ENCODE measurements at regions not wholly inside any gene's neighbourhood (a gene's known extent, or its start where the extent isn't known, plus 50 kb on each side); places are given as distances from the start of the nearest gene placed in this dataset.
"Not testable (repeated sequence)": the region's sequence is repeated elsewhere in the genome, so short reads cannot be mapped to it uniquely, and the experiment has no call there.

DNA sequence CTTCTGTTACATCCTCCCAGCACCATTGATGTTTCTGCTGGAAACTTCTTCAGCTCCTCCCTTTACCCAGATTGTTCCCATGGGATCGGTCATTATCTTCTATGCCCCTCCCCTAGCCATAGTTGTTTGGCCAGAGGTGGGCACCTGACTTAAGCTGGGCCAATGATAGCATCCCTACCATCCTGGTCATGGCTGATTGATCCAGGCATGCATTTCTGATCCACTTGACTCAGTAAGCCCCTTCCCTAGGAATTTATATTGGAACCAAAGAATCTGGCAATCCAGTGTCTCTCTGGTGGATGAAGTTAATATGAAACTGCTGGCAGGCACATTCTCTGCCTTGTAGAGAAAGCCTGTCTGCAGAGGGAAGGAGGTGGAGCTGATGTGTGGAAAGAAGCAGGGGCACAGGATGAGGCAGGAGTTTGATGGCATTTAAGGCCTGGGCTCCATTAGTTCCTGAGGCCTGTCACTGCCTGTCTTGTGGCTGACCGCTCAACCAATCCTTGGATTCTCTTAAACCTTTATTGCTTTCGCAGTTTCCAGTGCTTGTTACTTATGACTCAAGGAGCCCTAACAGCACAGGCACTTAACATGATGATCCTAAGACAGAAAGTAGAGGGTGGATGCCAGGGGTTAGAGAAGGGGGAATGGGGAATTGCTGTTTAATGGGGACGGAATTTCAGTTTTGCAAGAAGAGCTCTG is 152.4 kb downstream of the ABCC12 start:
- DNase-seq (ENCODE audit: low spot score) = no peak

DNA sequence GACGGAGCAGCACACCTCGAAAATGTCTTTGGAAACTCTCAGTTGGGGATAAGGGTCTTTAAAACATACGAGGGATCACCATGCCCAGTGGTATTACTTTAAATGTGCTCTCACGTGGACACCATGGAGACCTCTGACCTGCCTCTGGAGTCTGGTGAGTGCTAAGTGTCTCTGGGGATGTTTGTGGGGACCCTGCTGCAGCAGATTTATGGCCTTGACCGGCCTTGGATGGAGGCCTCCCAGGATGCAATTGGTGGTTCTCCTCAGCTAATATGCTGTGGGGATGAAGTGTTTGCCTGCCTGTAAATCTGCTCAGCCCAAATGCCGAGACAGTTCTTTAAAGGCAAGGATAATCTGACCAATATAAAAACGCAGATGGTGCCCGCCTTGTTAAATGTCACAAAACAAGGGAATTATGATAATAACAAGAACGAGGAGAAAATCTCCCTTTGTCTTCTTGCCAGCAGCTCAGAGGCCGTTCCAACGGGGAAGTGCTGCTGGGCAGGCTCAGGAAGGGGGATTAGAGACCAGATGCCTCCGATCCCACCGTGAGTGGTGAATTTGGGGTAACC is 154.4 kb downstream of the ABCC12 start:
- DNase-seq (ENCODE audit: low spot score) = no peak

DNA sequence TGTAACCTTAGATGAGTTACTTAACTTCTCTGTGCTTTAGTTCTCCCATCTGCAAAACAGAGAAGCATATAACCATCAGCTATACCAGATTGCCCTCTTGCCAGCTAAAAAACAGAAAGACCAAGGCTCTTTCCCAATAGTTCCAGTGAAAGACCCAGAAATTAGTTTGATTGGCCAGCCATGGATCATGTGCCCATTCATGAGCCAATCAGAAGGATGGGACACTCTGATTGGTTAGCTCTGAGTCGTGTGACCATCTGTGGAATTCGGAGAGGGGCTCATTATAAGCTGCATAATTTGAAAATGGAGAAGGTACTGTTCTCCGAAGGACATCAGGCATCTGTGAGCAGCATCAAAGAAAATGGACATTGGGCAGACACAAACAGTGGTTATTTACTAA is 155.2 kb downstream of the ABCC12 start:
- DNase-seq (ENCODE audit: low spot score) = no peak

DNA sequence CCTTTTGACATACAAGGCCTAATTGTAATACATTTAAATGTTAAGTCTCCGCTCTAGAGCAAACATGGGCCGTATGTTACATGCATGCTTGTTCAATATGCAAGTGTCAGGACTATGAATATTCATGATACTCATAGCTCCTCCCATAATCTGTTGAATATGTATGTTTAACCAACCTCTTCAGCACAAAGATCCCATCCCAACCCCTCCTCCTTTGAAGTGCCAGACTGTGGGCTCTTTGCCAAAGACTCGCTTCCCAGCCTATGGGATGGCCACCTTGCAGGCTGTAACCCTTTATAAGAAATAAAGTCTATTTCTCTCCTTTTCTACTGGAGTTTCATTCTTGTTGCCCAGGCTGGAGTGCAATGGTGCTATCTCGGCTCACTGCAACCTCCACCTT is 156.2 kb downstream of the ABCC12 start:
- DNase-seq (ENCODE audit: low spot score) = no peak

DNA sequence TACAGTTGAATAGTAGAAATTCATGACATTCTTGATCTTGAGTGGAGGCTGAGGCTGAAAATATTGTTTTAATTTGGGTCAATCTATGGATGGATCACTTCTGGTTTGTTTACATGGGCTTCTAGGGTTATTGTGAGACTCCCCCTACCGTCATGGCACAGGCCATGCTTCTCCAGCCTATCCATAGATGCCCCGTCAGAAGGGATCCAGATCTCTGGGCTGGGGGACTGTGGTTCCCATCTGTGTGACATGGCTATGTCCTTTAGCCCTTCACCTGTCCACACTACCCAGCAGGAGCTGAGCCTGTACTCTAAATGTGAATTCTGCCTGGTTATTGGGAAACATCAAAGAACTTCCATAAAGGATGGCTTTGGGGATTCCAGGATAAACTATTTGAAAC is 160.4 kb downstream of the ABCC12 start:
- DNase-seq (ENCODE audit: low spot score) = no peak

DNA sequence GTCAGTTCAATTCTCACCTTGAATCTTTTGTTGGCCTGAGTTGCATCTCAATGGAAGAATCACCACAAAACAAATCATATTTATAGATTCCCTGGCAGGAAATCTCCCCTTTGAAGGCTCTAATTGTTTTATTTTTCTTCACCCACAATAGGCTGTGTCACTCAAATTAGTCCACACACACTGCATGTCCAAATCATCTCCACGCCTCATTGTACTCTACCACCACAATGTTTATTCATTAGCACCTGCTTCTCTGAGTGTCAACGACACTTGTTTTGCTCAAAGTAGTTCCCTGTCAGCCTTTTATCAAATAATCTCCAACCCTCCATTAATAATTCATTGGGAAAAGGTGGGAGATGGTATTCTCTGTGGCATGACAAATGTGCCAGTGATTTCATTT is 164.3 kb downstream of the ABCC12 start:
- DNase-seq (ENCODE audit: low spot score) = no peak

DNA sequence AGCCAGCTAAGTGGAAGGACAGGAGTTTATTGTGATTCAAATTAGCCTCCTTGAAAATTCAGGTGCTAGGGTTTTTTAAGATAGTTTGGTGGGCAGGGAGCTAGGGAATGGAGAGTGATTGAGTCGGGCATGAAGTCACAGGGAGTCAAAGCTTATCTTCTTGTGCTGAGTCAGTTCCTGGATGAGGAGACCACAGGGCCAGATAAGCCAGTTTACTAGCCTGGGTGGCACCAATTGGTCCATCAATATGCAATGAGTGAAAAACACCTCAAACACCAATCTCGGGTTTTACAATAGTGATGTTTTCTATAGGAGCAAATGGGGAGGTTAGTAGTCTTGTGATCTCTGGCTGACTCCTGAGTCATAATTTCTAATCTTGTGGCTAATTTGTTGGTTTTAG is 165.1 kb downstream of the ABCC12 start:
- no peak for DNase-seq (ENCODE audit: low spot score)

DNA sequence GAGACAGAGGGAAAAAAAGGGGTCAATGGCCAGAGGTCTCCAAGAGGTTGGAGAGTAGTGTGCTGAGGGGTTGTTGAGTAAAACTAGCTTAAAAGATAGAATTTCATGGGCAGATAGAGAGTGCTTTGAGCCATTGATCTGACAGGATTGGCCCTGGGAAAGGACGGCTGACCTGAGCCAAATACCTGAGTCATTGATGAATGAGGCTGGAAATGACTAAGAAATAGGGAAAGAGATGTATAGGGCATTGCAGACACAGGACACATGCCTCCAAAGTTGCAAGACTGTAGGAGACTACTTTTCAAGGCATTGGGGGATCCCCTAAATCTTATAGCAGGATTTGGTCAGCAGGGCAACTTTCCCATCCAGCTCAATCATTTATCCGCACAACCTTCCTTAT is 168.7 kb downstream of the ABCC12 start:
- DNase-seq (ENCODE audit: low spot score) = no peak

DNA sequence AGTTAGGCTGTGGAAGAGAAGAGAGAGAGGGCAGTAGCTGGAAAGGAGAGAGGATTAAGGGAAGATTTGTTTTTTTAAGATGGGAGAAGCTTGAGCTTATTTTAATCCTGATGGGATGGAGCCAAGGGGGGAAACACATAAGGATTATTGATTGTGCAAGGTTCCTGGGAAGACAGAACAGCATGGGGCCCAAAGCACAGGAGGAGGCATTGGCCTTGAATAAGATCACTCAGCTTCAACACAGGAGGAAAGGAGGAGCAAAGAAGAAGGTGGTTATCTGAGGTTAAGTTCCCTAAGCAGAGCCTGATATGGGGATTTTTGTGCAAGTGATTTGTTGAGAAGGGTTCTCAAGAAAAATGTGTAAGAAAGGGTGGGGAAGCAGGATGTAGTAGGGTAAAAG is 169.8 kb downstream of the ABCC12 start:
- DNase-seq (ENCODE audit: low spot score) = no peak

DNA sequence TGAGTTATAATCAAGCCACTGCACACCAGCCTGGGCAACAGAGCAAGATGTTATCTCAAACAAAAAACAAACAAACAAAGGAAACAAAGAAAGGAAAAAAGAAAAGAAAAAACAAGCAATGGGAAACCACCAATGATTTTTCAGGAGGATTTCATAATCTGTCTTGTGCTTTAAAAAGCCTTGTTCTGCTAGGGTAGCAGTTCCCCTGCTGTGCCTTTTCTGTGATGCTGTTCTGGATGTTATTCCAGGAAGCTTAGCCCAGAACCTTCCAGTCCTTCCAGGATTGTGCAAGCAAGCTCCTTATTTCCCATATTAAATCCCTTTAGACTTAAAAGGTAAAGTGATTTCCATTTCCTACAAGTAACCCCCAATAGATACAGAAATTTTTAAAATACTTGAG is 171.1 kb downstream of the ABCC12 start:
- no peak for DNase-seq (ENCODE audit: low spot score)

DNA sequence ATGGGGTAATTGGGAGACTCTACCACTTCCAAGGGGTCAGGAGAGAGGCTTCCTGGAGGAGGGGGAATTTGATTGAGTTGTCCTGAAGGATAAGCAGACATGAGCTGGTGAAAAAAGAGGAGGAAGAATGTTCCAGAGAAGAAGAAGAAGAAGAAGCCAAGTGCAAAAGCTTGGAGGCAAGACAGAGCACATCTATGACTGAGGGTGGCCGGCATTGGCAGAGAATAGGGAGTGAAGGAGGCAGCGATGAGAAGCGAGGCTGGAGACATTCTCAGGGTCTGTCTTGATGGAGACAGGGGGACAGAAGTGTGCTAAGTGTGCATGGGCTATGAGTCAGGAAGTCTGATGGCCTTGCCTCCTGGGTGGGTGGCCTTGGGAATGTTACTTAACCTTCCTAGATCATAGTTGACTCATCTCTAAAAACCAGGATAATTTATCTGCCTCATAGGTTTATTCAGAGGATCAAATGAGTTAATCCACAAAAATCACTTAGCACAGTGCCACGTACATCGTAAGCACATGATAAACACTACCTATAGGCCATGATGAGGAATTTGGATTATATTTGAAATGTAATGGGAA is 171.7 kb downstream of the ABCC12 start:
- no peak for DNase-seq (ENCODE audit: low spot score)

DNA sequence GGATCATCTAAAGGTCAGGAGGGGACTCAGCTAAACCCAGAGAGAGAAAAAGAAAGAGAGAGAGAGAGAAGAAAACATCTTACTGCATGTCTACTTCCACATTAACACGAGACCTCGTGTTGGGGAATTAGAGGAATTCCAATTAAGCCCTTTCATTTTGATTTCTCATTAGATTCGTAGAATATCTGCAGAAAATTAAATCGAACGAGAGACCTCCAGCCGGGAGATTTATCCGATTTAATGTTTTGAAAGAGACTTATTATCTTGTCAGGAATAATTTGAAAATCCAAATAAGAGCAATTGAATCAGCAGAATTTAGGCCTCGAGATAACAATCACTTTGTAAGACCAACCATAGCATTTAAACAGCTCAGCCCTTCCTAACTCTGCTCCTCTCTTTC is 175.6 kb downstream of the ABCC12 start:
- no peak for DNase-seq (ENCODE audit: low spot score)

DNA sequence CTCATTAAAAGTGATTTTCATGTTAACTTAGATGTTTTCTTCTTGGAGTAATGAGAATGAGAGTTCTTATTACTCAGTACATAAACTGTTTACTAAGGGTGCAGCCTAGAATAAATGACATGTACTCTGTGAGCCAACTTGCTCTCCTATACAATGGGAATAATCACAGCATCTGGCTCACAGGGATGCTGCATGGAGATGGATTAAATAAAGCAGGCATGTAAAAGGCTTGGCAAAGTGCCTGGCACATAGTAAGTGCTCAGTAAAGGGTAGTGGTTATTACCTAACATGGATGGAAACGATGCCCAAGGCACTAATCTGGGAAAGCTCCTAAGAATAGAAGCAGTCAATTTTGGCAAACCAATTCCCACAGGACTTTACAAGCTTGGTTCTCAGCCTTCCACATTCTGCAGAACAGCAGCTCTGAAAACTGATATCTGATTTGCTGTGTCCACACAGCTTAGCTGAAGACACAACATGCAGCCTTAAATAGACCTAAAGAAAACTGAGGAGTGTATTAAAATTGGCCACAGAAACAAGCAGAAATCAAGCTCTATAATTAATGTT is 176.1 kb downstream of the ABCC12 start:
- DNase-seq (ENCODE audit: low spot score) = no peak

DNA sequence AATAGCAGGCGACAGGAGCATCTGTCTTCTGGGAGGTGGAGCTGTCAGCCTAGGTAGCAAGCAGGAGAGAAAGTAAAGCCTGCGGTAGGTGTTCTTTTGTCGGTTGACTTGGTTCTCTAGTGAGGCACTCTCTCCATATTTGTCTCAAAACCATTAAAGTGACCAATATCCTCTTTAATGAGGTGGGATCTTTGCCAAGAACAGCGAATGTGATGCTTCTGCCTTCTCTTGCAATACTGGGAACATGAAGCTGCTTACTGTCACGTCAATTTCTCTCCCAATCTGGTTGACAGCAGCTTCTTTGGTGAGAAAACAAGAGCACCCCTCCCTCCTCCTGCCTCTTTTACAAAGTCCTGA is 176.7 kb downstream of the ABCC12 start:
- no peak for DNase-seq (ENCODE audit: low spot score)

DNA sequence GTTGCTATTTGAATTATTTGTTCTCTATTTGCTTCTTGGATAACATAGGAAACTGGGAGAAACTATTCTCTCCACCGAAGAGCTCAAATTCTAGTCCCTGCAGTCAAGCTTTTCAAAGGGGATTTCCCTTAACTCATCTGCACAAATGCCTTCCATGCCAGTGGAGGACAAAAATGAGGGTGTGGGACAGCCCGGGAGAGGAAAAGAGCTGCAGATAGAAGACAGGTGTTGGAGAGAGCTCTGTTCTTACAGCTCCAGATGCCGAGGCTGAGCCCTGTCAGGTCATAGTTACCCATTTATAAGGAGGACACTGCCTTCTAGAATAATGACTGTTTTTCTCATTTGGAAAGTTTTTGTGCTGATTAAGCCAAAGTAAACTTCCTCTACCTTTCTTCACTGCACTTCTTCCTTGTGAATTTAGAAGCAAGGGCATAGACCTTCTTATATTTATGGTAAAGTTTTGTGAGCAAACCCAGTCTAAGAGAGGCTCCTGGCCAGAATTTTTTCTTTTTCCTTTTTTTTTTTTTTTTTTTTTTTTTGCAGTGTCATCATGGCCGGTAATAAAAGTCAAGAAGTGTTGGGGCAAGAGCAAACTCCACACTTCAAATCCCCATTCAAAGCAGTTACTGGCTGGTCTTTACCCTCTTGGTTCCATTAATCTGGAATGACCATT is 177.2 kb downstream of the ABCC12 start:
- DNase-seq (ENCODE audit: low spot score) = no peak

DNA sequence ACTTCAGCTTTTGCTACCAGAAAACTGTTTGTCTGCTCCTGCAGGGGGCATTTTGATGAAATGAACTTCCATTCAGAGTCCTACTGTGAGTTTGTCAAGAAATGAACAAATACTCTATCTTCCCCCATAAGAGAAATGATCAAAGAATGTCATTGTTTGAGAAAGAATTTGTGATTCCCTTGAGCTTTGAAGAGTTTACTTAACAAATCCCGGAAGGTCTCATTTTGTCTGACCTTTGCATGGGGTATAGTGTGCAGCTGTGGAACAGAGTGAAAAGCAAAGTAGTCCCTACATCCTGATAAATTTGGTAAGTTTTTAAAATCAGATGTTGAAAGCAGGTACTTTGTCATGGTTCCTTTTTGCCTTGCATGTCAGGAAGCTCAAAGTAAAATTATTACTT is 178.0 kb downstream of the ABCC12 start:
- no peak for DNase-seq (ENCODE audit: low spot score)

DNA sequence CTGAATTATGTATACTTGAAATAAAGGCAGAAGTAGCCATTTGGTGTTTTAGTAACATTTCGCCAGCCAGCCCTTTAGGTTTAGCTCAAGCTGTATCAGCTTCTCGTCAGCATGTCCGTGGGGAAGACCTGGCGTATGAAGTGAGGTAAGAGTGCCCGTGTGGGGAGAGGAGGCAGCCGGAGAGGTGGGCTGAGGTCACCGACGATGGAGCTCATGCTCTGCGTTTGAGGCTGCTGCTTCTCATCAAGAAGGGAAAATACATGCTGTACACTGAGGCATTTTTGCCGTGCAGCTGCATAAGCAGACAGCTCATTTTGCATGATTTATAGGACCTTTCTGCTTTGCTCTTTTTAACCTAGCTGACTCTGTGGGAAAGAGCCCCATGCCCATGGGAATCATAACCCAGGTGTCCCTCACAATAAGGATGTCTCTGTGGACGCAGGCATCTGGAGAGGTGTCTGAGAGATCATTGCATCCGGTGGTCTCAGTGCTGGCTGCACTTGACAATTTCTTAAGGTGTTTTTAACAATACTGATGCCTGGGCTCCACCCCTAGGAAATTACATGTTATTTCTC is 179.1 kb downstream of the ABCC12 start:
- DNase-seq (ENCODE audit: low spot score) = no peak

DNA sequence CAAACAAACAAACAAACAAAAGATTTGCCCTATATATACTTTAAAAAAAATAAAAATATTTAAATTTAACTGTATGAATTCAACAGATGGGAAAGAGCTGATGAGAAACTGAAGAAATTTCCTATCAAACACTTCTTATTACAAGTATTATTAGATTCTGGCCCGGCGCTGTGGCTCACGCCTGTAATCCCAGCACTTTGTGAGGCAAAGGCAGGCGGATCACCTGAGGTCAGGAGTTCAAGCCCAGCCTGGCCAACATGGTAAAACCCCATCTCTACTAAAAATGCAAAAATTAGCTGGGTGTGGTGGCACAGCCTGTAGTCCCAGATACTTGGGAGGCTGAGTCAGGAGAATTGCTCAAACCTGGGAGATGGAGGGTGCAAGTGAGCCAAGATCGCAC is 180.8 kb downstream of the ABCC12 start:
- not testable (repeated sequence) for DNase-seq (ENCODE audit: low spot score)

DNA sequence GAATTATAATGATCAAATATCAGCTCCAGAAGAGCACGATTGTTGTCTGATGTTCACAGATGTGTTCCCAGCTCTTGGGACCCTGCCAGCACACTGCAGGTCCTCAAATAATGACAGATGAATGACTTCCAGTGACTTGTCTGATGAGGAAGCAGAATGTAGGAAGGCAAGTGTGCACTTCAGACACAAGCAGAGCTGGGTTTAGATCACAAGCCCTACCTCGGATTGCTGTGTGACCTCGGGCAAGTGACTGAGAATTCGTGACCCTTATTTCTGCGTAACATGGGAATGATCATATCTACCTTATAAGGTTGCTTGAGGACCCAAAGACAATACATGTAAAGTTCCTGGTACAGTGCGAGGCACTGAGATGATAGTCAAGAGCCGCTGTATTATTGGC is 182.2 kb downstream of the ABCC12 start:
- DNase-seq (ENCODE audit: low spot score) = no peak

DNA sequence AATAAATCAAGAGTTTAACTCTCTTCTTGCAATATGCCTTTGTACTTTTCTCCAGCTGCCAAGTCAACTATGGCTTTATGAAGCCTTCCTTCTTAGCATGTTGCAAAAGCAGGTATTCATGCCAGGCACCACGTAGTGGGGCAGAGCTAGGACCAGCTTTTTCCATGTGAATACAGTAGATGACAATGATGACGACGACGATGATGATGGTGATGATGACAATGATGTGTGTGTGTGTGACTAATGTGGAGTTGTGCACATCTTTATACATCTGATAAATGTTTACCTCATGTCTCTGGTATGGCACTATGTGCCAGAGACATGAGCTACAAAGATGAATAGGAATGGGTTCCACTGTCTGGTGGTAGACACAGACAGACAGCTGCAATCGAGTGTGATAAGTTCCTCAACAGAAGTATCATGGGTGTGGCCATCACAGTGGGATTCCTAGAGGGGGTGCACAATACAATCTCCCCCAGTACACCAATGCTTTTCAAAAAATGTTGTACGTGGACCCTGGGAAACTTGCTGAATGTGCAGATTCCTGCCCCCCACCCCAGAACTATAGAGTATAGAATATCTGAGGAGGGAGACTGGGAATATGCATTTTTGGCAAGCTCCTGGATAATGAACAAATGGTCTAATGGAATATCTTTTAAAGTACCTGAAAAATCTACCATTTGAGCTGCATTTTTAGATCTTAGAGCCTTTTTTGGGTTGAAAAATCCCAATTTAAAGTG is 183.4 kb downstream of the ABCC12 start:
- DNase-seq (ENCODE audit: low spot score) = no peak

DNA sequence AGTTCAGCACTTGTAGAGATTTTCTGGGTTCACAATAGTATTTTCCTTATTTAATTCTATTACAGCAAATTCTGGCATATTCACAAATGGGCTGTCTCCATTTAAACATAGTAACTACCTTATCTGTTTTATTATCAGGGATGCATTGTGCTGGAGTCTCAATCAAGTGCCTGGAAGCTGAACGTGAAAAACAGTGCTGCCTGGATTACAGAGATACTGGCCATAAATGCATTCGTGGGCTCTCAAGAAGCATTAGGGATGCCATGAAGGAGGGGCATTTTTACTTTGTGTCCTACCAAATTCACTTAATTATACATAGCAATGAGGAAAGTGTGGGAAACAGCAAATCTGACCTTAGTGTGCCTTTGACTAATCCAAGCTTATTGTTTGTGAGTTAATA is 184.6 kb downstream of the ABCC12 start:
- no peak for DNase-seq (ENCODE audit: low spot score)

DNA sequence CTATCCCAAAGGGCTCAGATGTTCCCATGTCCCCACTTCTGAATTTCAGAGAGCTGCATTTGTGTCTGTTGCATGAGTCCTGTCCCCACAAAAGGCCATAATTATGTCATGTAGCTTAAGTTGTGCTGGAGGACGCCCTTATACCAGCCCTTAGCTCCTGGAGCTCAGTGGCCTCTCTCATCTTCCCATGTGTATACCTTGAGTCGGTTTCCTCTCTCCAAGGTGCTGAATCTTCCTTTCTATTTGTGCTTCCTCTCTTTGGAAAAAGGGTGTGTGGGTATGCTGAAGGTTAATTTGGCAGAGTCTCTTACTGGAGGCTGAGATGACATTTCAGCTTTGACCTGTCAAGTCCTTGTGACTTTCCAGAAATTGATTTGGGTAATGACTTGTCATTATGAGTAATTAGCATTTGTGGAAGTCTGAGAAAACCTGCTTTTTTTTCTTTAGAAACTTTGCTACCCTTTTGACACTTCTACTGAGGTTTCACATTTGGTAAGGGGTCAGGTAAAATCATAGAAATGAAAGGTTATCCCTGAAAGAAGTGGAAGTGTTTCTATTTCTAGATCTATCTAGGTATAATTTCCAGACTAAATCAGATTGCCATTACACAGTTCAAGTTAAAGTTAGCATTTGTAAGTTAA is 185.4 kb downstream of the ABCC12 start:
- no peak for DNase-seq (ENCODE audit: low spot score)

Data from CD4-positive, alpha-beta T cell treated with Interleukin-2 at 100 ng/mL for 4 hours (primary cell).